NB4 (cell line): ENCODE measurements at regions not wholly inside any gene's neighbourhood (a gene's known extent, or its start where the extent isn't known, plus 50 kb on each side); places are given as distances from the start of the nearest gene placed in this dataset.
"Not testable (repeated sequence)": the region's sequence is repeated elsewhere in the genome, so short reads cannot be mapped to it uniquely, and the experiment has no call there.

ENCODE experiments used
- DNase-seq: peaks from one replicate; pipeline ENCODE4 v3.0.0; 2010; ENCODE audit warnings: low read depth
- H3K4me3 ChIP-seq: one replicate; pipeline ENCODE4 v1.5.1; 2011; ENCODE audit warnings: mild to moderate bottlenecking, low read depth, low read length, moderate library complexity
- CTCF ChIP-seq: IDR thresholded peaks from one replicate; pipeline ENCODE4 v1.5.1; 2012; ENCODE audit warnings: low read depth, low read length
- MAX ChIP-seq: IDR thresholded peaks from 2 replicates; pipeline ENCODE4 v1.6.1; 2011; ENCODE audit warnings: low read depth, low read length
- MYC ChIP-seq: IDR thresholded peaks from 2 replicates; pipeline ENCODE4 v1.6.1; 2011; ENCODE audit warnings: low read depth, low read length
- POLR2A ChIP-seq: IDR thresholded peaks from 2 replicates; pipeline ENCODE4 v1.6.1; 2011; ENCODE audit warnings: mild to moderate bottlenecking; ENCODE audit not compliant: insufficient read length; ENCODE audit errors: extremely low read depth

DNA sequence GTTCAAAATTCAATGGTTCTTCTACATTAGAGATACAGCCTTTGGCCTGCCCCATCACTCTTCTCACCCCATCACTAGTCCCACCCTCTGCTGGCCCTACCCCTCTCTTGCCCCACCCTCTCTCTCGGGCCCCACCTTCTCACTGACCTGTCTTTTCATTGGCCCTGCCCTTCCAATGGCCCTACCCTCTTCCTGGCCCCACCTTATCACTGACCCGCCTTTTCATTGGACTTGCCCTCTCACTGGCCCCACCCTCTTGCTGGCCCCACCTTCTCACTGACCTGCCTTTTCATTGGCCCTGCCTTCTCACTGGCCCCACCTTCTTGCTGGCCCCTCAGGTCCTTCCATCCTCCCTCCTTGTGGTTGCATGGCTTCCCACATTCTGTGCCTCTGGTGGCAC, 107.2 kb upstream of the PLEKHG1 start:
- TF ChIP-seq CTCF (no peak), MYC (no peak), POLR2A (no peak), MAX (no peak)
- DNase-seq = peak; percentile 16
- H3K4me3 ChIP-seq = no peak overlapping the region

DNA sequence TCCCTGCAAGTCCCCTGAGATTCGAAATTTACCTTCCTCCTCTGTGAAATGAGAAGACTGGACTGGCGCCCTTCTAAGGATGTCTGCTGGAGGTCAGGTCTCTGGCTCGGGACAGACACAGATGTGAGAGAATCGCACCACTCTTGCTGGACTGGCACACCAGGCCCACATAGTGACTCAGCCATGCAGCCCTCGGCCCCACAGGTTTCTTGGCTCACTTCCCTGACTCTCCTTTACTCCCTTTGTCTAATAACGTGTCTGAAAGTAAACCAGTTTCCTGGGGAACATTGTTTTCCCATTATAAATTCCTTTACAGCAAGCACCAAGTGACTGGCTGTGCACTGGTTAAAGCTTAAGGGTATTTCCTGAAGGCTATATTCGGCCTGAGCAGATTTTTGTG, 106.7 kb upstream of the PLEKHG1 start:
- no peak for DNase-seq
- H3K4me3 ChIP-seq = no peak overlapping the region
- no peak for TF ChIP-seq MYC
- no peak for TF ChIP-seq MAX
- TF ChIP-seq POLR2A = no peak
- TF ChIP-seq CTCF = no peak

DNA sequence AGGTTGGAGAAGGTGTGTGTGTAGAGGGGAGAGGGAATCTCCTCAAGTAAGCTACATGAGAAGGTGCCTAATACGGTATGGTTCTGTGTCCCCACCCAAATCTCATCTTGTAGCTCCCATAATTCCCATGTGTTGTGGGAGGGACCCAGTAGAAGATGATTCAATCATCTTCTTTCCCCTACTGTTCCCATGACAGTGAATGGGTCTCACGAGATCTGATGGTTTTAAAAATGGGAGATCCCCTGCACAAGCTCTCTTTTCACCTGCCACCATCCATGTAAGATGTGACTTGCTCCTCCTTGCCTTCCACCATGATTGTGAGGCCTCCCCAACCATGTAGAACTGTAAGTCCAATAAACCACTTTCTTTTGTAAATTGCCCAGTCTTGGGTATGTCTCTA, 106.1 kb upstream of the PLEKHG1 start:
- H3K4me3 ChIP-seq, DNase-seq: not testable (repeated sequence)

GRCh38 chr6:150494241-150494640, 105.4 kb upstream of the PLEKHG1 start:
- DNase-seq = no peak
- TF ChIP-seq POLR2A (no peak), MAX (no peak), MYC (no peak)
- no peak overlapping the region for H3K4me3 ChIP-seq

- DNase-seq = no peak
- TF ChIP-seq MYC = no peak
- no peak for TF ChIP-seq MAX
- no peak for TF ChIP-seq POLR2A
- no peak for TF ChIP-seq CTCF
- no peak overlapping the region for H3K4me3 ChIP-seq
Observed at GRCh38 chr6:150495126-150495525, 104.6 kb upstream of the PLEKHG1 start.

DNA sequence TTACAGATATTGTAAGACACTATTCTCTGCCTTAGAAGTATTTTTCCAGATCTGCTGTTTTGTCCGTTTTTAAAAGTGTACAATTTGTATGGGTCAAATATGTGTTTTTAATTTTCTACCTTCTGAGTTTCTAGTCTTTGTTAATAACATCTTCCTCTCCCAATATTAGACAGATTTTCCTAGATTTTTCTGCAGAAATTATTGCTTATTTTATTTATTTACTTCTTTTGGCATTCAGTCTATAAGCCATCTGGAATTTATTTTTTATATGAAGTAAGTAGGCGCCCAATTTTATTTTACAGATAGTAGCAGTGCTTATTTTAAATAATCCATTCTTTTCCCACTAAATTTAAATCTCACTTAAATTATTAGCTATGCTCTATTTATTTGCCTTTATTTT, 103.1 kb upstream of the PLEKHG1 start:
- no peak overlapping the region for H3K4me3 ChIP-seq
- DNase-seq = no peak
- no peak for TF ChIP-seq MAX
- no peak for TF ChIP-seq CTCF
- no peak for TF ChIP-seq MYC
- no peak for TF ChIP-seq POLR2A

- TF ChIP-seq CTCF = no peak
- no peak for TF ChIP-seq MYC
- no peak for TF ChIP-seq POLR2A
- no peak for TF ChIP-seq MAX
- no peak for DNase-seq
Observed at GRCh38 chr6:150499882-150500312, 99.8 kb upstream of the PLEKHG1 start.

DNA sequence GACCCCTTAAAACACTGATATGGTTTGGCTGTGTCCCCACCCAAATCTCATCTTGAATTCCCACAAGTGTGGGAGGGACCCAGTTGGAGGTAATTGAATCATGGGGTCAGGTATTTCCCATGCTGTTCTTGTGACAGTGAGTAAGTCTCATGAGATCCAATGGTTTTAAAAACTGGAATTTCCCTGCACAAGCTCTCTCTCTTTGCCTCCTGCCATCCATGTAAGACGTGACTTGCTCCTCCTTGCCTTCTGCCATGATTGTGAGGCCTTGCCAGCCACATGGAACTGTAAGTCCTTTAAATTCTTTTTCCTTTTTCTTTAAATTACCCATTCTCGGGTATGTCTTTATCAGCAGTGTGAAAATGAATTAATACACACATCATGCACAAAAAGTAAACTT, 99.1 kb upstream of the PLEKHG1 start:
- H3K4me3 ChIP-seq, DNase-seq: not testable (repeated sequence)

More at GRCh38 chr6:150499882-150500312, 99.8 kb upstream of the PLEKHG1 start:
- no peak overlapping the region for H3K4me3 ChIP-seq
